Fibroblast of pulmonary artery (primary cell): ENCODE measurements at regions not wholly inside any gene's neighbourhood (a gene's known extent, or its start where the extent isn't known, plus 50 kb on each side); places are given as distances from the start of the nearest gene placed in this dataset.

Experiments used
- DNase-seq: peaks from one replicate; pipeline ENCODE4 v3.0.0-alpha.2; 2010; ENCODE audit warnings: low read depth
- H3K4me3 ChIP-seq: replicated peaks from 2 replicates; pipeline ENCODE4 v1.5.1; 2011; ENCODE audit warnings: low read depth, mild to moderate bottlenecking, control low read depth, low read length, moderate library complexity
- CTCF ChIP-seq: IDR thresholded peaks from 2 replicates; pipeline ENCODE4 v1.5.1; 2011; ENCODE audit warnings: mild to moderate bottlenecking, control low read depth, low read length, inconsistent platforms; ENCODE audit errors: missing control alignments

GRCh38 chr1:64318428-64318827 lies 115.0 kb downstream of the UBE2U start:
- TF ChIP-seq CTCF, result no peak
- H3K4me3 ChIP-seq, result no peak overlapping the region
- DNase-seq, result no peak

- TF ChIP-seq CTCF, result no peak
- no peak for DNase-seq
- no peak overlapping the region for H3K4me3 ChIP-seq
Measured at GRCh38 chr1:64320007-64320406, 116.6 kb downstream of the UBE2U start.

- peak; percentile 27 for DNase-seq
- H3K4me3 ChIP-seq, result no peak overlapping the region
- TF ChIP-seq CTCF, result no peak
Measured at GRCh38 chr1:64320470-64320869, 117.0 kb downstream of the UBE2U start.

- DNase-seq, result no peak
- TF ChIP-seq CTCF, result no peak
- no peak overlapping the region for H3K4me3 ChIP-seq
Measured at GRCh38 chr1:64320922-64321614, 117.6 kb downstream of the UBE2U start.

- no peak overlapping the region for H3K4me3 ChIP-seq
- TF ChIP-seq CTCF, result no peak
- DNase-seq, result no peak
Measured at GRCh38 chr1:64323054-64323453, 119.6 kb downstream of the UBE2U start.

- no peak for TF ChIP-seq CTCF
- DNase-seq, result no peak
- no peak overlapping the region for H3K4me3 ChIP-seq
Measured at GRCh38 chr1:64323882-64324281, 120.5 kb downstream of the UBE2U start.

- TF ChIP-seq CTCF, result no peak
- H3K4me3 ChIP-seq, result no peak overlapping the region
- no peak for DNase-seq
Measured at GRCh38 chr1:64325856-64326255, 122.4 kb downstream of the UBE2U start.
